H9 (cell line): ENCODE measurements at regions not wholly inside any gene's neighbourhood (a gene's known extent, or its start where the extent isn't known, plus 50 kb on each side); places are given as distances from the start of the nearest gene placed in this dataset.

Experiments
- DNase-seq: peaks from one replicate; pipeline ENCODE4 v3.0.0-alpha.2; 2017
- H2AFZ ChIP-seq: one replicate; pipeline ENCODE4 v1.6.1; 2013; ENCODE audit warnings: mild to moderate bottlenecking, low read length, control low read depth, moderate library complexity
- H2AK5ac ChIP-seq: 2 replicates; pipeline ENCODE4 v1.6.1; 2013; ENCODE audit warnings: low read length, control low read depth, mixed read lengths; ENCODE audit not compliant: insufficient read length
- H2BK120ac ChIP-seq: one replicate; pipeline ENCODE4 v1.6.1; 2013; ENCODE audit warnings: low read depth, mild to moderate bottlenecking, low read length, control low read depth, inconsistent platforms; ENCODE audit not compliant: poor library complexity, severe bottlenecking
- H2BK12ac ChIP-seq: 2 replicates; pipeline ENCODE4 v1.6.1; 2013; ENCODE audit warnings: low read length, control low read depth, mixed read lengths, low read depth; ENCODE audit not compliant: insufficient read length
- H2BK15ac ChIP-seq: 2 replicates; pipeline ENCODE4 v1.6.1; 2013; ENCODE audit warnings: low read depth, low read length, control low read depth
- H2BK20ac ChIP-seq: one replicate; pipeline ENCODE4 v1.6.1; 2013; ENCODE audit warnings: low read depth, mild to moderate bottlenecking, low read length, control low read depth, inconsistent platforms; ENCODE audit not compliant: poor library complexity, severe bottlenecking
- H2BK5ac ChIP-seq: 2 replicates; pipeline ENCODE4 v1.6.1; 2013; ENCODE audit warnings: low read length, control low read depth, mixed read lengths; ENCODE audit not compliant: insufficient read length
- H3K14ac ChIP-seq: 2 replicates; pipeline ENCODE4 v1.6.1; 2013; ENCODE audit warnings: low read length, control low read depth; ENCODE audit not compliant: insufficient read depth
- H3K18ac ChIP-seq: 2 replicates; pipeline ENCODE4 v1.6.1; 2013; ENCODE audit warnings: low read depth, mild to moderate bottlenecking, mixed read lengths, low read length, control low read depth; ENCODE audit not compliant: insufficient read length
- H3K23ac ChIP-seq: 2 replicates; pipeline ENCODE4 v1.6.1; 2013; ENCODE audit warnings: low read length, control low read depth, mixed read lengths, low read depth; ENCODE audit not compliant: insufficient read length
- H3K23me2 ChIP-seq: 2 replicates; pipeline ENCODE4 v1.6.1; 2013; ENCODE audit warnings: low read depth, mild to moderate bottlenecking, mixed read lengths, low read length, control low read depth; ENCODE audit not compliant: insufficient read length, poor library complexity, severe bottlenecking
- H3K27ac ChIP-seq: 2 replicates; pipeline ENCODE4 v1.5.1; 2013; ENCODE audit warnings: low read length, control low read depth, mixed read lengths, low read depth; ENCODE audit not compliant: insufficient read length
- H3K27me3 ChIP-seq: 2 replicates; pipeline ENCODE4 v1.6.1; 2013; ENCODE audit warnings: low read length, control low read depth, inconsistent platforms; ENCODE audit not compliant: insufficient read depth
- H3K4ac ChIP-seq: 2 replicates; pipeline ENCODE4 v1.6.1; 2013; ENCODE audit warnings: low read depth, mild to moderate bottlenecking, control low read depth, inconsistent platforms, low read length, moderate library complexity
- H3K4me1 ChIP-seq: 2 replicates; pipeline ENCODE4 v1.6.1; 2013; ENCODE audit warnings: low read length, control low read depth, inconsistent platforms; ENCODE audit not compliant: insufficient read depth
- H3K4me2 ChIP-seq: 2 replicates; pipeline ENCODE4 v1.6.1; 2013; ENCODE audit warnings: low read length, control low read depth, mixed read lengths; ENCODE audit not compliant: insufficient read length, insufficient read depth
- H3K56ac ChIP-seq: 2 replicates; pipeline ENCODE4 v1.6.1; 2013; ENCODE audit warnings: low read depth, mild to moderate bottlenecking, mixed read lengths, low read length, control low read depth; ENCODE audit not compliant: insufficient read length
- H3K79me1 ChIP-seq: 2 replicates; pipeline ENCODE4 v1.6.1; 2013; ENCODE audit warnings: low read depth, mild to moderate bottlenecking, moderate library complexity, low read length, control low read depth, inconsistent platforms; ENCODE audit not compliant: insufficient read depth, poor library complexity, severe bottlenecking
- H3K79me2 ChIP-seq: 2 replicates; pipeline ENCODE4 v1.6.1; 2013; ENCODE audit warnings: low read length, control low read depth, inconsistent platforms; ENCODE audit not compliant: insufficient read depth
- H3K9ac ChIP-seq: 2 replicates; pipeline ENCODE4 v1.6.1; 2013; ENCODE audit warnings: low read length, control low read depth, mixed read lengths; ENCODE audit not compliant: insufficient read length; ENCODE audit errors: extremely low read depth
- H3K9me3 ChIP-seq: one replicate; pipeline ENCODE4 v1.6.1; 2013; ENCODE audit warnings: low read depth, low read length, inconsistent platforms; ENCODE audit not compliant: control insufficient read depth
- H3T11ph ChIP-seq: one replicate; pipeline ENCODE4 v1.6.1; 2013; ENCODE audit warnings: mild to moderate bottlenecking, low read length, control low read depth, inconsistent platforms
- H4K20me1 ChIP-seq: one replicate; pipeline ENCODE4 v1.6.1; 2013; ENCODE audit not compliant: control insufficient read depth, insufficient read length, insufficient read depth
- H4K5ac ChIP-seq: 2 replicates; pipeline ENCODE4 v1.6.1; 2013; ENCODE audit warnings: low read depth, mild to moderate bottlenecking, mixed read lengths, low read length, control low read depth; ENCODE audit not compliant: insufficient read length
- H4K8ac ChIP-seq: replicated peaks from 2 replicates; pipeline ENCODE4 v1.6.1; 2013; ENCODE audit warnings: low read length, control low read depth, mixed read lengths, low read depth; ENCODE audit not compliant: insufficient read length
- H4K91ac ChIP-seq: 2 replicates; pipeline ENCODE4 v1.6.1; 2013; ENCODE audit warnings: low read depth, mild to moderate bottlenecking, moderate library complexity, mixed read lengths, low read length, control low read depth; ENCODE audit not compliant: insufficient read length
- H3K27ac Mint-ChIP-seq, 3 experiments: 2 replicates in 2 of 3; 3 replicates in 1 of 3; pipeline ENCODE4 v1.8.0; 2020 to 2021; ENCODE audit warnings: mixed read lengths in 3 of 3, mild to moderate bottlenecking in 1 of 3, moderate library complexity in 1 of 3
- H3K27me3 Mint-ChIP-seq: 2 replicates; pipeline ENCODE4 v1.8.0; 2021; ENCODE audit warnings: low read depth, mild to moderate bottlenecking, moderate library complexity, mixed read lengths
- H3K36me3 Mint-ChIP-seq, 3 experiments: 2 replicates in 2 of 3; 3 replicates in 1 of 3; pipeline ENCODE4 v1.8.0; 2020 to 2021; ENCODE audit warnings: low read depth in 3 of 3, mixed read lengths in 3 of 3; ENCODE audit not compliant: insufficient read depth in 1 of 3
- H3K4me1 Mint-ChIP-seq, 2 experiments: 2 replicates each; pipeline ENCODE4 v1.8.0; 2020; ENCODE audit warnings: mixed read lengths in 2 of 2
- H3K4me3 Mint-ChIP-seq, 2 experiments: 2 replicates in 1 of 2; 3 replicates in 1 of 2; pipeline ENCODE4 v1.8.0; 2020 to 2021; ENCODE audit warnings: mild to moderate bottlenecking in 2 of 2, mixed read lengths in 2 of 2, moderate library complexity in 1 of 2
- H3K9me3 Mint-ChIP-seq, 2 experiments: 2 replicates in 1 of 2; 3 replicates in 1 of 2; pipeline ENCODE4 v1.8.0; 2020; ENCODE audit warnings: mild to moderate bottlenecking in 2 of 2, mixed read lengths in 2 of 2, moderate library complexity in 1 of 2
- CTCF ChIP-seq: fragments of 200-600 bp; sonication (generic); conservative IDR thresholded peaks from 3 replicates; pipeline ENCODE4 v1.8.0; 2021; ENCODE audit warnings: antibody characterized with exemption, mild to moderate bottlenecking
- WGBS: extraction: QIAGEN DNeasy Blood & Tissue Kit; methylation state at CpG from one replicate; pipeline ENCODE4 v1.1.7; 2013; ENCODE audit warnings: missing lambda C conversion rate, low lambda C conversion rate, mixed read lengths; ENCODE audit not compliant: insufficient read length; ENCODE audit errors: extremely low coverage; 5-methylcytosine and 5-hydroxymethylcytosine counted together

- H3K36me3 Mint-ChIP-seq, result no peaks in the 10 kb centered on the region
Measured at GRCh38 chr3:159187232-159187631, 385.4 kb downstream of the MFSD1 start.

More at GRCh38 chr3:159187232-159187631, 385.4 kb downstream of the MFSD1 start:
- Histone ChIP-seq H3K23me2 (no peaks in the 10 kb centered on the region), H3K27ac (no peak overlapping the region), H3K18ac (no peak overlapping the region), H2BK15ac (no peak overlapping the region), H3K56ac (no peak overlapping the region), H3K79me2 (no peaks in the 10 kb centered on the region), H3K9ac (no peak overlapping the region), H3K23ac (no peak overlapping the region), H2BK20ac (no peak overlapping the region), H4K91ac (no peak overlapping the region), H3K4me1 (no peaks in the 10 kb centered on the region), H2AFZ (no peak overlapping the region), H2AK5ac (no peak overlapping the region), H3K4ac (no peak overlapping the region), H4K20me1 (no peaks in the 10 kb centered on the region), H3K27me3 (no peaks in the 10 kb centered on the region), H3K9me3 (no peaks in the 10 kb centered on the region), H2BK5ac (no peak overlapping the region), H3K79me1 (no peaks in the 10 kb centered on the region), H4K8ac (no peak overlapping the region), H3T11ph (no peak overlapping the region), H2BK12ac (no peak overlapping the region), H2BK120ac (no peak overlapping the region), H3K4me2 (no peak overlapping the region), H4K5ac (no peak overlapping the region), H3K14ac (no peak overlapping the region)
- no peaks in the 10 kb centered on the region; the same call in 1 of the 2 replicates for H3K27me3 Mint-ChIP-seq
- H3K9me3 Mint-ChIP-seq, result no peaks in the 10 kb centered on the region; a peak in 1 of 5 replicates
- no peak overlapping the region for H3K4me3 Mint-ChIP-seq
- WGBS, result no CpG with 5 or more reads among the region's 10 CpGs
- no peaks in the 10 kb centered on the region for H3K4me1 Mint-ChIP-seq
- no peak overlapping the region for H3K27ac Mint-ChIP-seq
- no peak for TF ChIP-seq CTCF
- DNase-seq, result no peak
